GM12878 (cell line): ENCODE measurements at regions not wholly inside any gene's neighbourhood (a gene's known extent, or its start where the extent isn't known, plus 50 kb on each side); places are given as distances from the start of the nearest gene placed in this dataset.

Source experiments
- ATAC-seq: fragments of 200-7000 bp; cut with Tn5 transposase; 3 replicates; pipeline ENCODE4 v1.9.1; 2020; ENCODE audit warnings: mild to moderate bottlenecking, moderate library complexity
- BruUV-seq: library from RNA; stranded (reverse); fragments of 400-500 nt; replicated peaks from 2 replicates; lab custom pipeline; 2021; lab: Mats Ljungman, UMichigan
- CTCF ChIA-PET: fragments of 300-600 bp; sonication (Branson Sonifier 250); formaldehyde crosslinking; extraction: SDS; loops from one replicate; lab custom pipeline; 2021; ENCODE audit warnings: inconsistent platforms; lab: Yijun Ruan, JAX
- POLR2A ChIA-PET: fragments of 350-600 bp; formaldehyde crosslinking; extraction: SDS; loops from one replicate; lab custom pipeline; 2021; ENCODE audit warnings: inconsistent platforms; lab: Charles Lee
- RAD21 ChIA-PET: fragments of 300-600 bp; sonication (Branson Sonifier 250); formaldehyde crosslinking; loops from one replicate; lab custom pipeline; 2023; ENCODE audit warnings: antibody characterized with exemption; ENCODE audit not compliant: unreplicated experiment; lab: Charles Lee
- SMC1A ChIA-PET: fragments of 300-600 bp; sonication (Branson Sonifier 250); formaldehyde crosslinking; loops from one replicate; lab custom pipeline; 2023; ENCODE audit not compliant: unreplicated experiment, uncharacterized antibody; lab: Charles Lee
- DNase-seq: peaks from one replicate; pipeline ENCODE4 v3.0.0-alpha.2; 2011; ENCODE audit warnings: low read depth, low spot score
- FAIRE-seq: peaks from 3 replicates; lab custom pipeline; 2011; peaks lifted over from hg19 to GRCh38; lab: Jason Lieb, UNC
- H2AFZ ChIP-seq: 2 replicates; pipeline ENCODE4 v1.6.0; 2011; ENCODE audit warnings: low read depth, low read length, control low read depth; ENCODE audit not compliant: control insufficient read depth
- H3K27ac ChIP-seq: 2 replicates; pipeline ENCODE4 v1.5.1; 2011; ENCODE audit warnings: control low read depth; ENCODE audit not compliant: control insufficient read depth, insufficient read depth
- H3K27me3 ChIP-seq, 2 experiments: replicated peaks in 1 of 2; 2 replicates each; pipeline versions ENCODE4 v1.6.0 to v1.6.1; 2011; ENCODE audit warnings: low read length in 1 of 2; ENCODE audit not compliant: control insufficient read depth in 2 of 2, insufficient read depth in 2 of 2
- H3K36me3 ChIP-seq, 2 experiments: 2 replicates each; pipeline ENCODE4 v1.5.1; 2011; ENCODE audit warnings: low read length in 1 of 2; ENCODE audit not compliant: control insufficient read depth in 2 of 2, insufficient read depth in 2 of 2
- H3K4me1 ChIP-seq: 2 replicates; pipeline ENCODE4 v1.6.1; 2011; ENCODE audit warnings: mild to moderate bottlenecking, low read length, moderate library complexity, mixed read lengths; ENCODE audit not compliant: control insufficient read depth, insufficient read depth
- H3K4me2 ChIP-seq: 2 replicates; pipeline ENCODE4 v1.6.0; 2011; ENCODE audit warnings: control low read depth; ENCODE audit not compliant: control insufficient read depth, insufficient read depth
- H3K4me3 ChIP-seq: fragments of 200-600 bp; sonication (generic); 2 replicates; pipeline ENCODE4 v1.5.1; 2016
- H3K79me2 ChIP-seq: 2 replicates; pipeline ENCODE4 v1.6.0; 2011; ENCODE audit warnings: low read length; ENCODE audit not compliant: control insufficient read depth, insufficient read depth
- H3K9ac ChIP-seq: 2 replicates; pipeline ENCODE4 v1.8.0; 2011; ENCODE audit warnings: low read length, control low read depth, mixed read lengths; ENCODE audit not compliant: control insufficient read depth, insufficient read depth
- H3K9me3 ChIP-seq: replicated peaks from 3 replicates; pipeline ENCODE4 v1.5.1; 2011; ENCODE audit warnings: mild to moderate bottlenecking, low read length; ENCODE audit not compliant: control insufficient read depth, insufficient read depth
- H4K20me1 ChIP-seq: 2 replicates; pipeline ENCODE4 v1.6.0; 2011; ENCODE audit not compliant: control insufficient read depth, insufficient read depth
- CBX3 ChIP-seq: fragments of 200-600 bp; sonication (generic); IDR thresholded peaks from 2 replicates; pipeline ENCODE4 v1.6.1; 2016; ENCODE audit warnings: low read depth, borderline replicate concordance
- CUX1 ChIP-seq: IDR thresholded peaks from 2 replicates; pipeline ENCODE4 v1.6.1; 2012; ENCODE audit warnings: improper control_type of control experiment, low read depth, low read length; ENCODE audit not compliant: insufficient replicate concordance
- DPF2 ChIP-seq: fragments of 450-650 bp; IDR thresholded peaks from 2 replicates; pipeline ENCODE4 v1.6.1; 2017; ENCODE audit warnings: mild to moderate bottlenecking
- FOS ChIP-seq: IDR thresholded peaks from 3 replicates; pipeline ENCODE4 v1.6.1; 2011; ENCODE audit warnings: borderline replicate concordance; ENCODE audit not compliant: insufficient read length; ENCODE audit errors: extremely low read depth
- HCFC1 ChIP-seq: fragments of 150-350 bp; IDR thresholded peaks from 2 replicates; pipeline ENCODE4 v1.6.1; 2014; ENCODE audit warnings: low read length
- IKZF1 ChIP-seq: fragments of 450-650 bp; conservative IDR thresholded peaks from 2 replicates; pipeline ENCODE4 v1.6.1; 2017; ENCODE audit warnings: antibody characterized with exemption, mild to moderate bottlenecking
- JUNB ChIP-seq: IDR thresholded peaks from 2 replicates; pipeline ENCODE4 v1.6.1; 2016; ENCODE audit warnings: antibody characterized with exemption, mild to moderate bottlenecking
- KAT2A ChIP-seq: conservative IDR thresholded peaks from 2 replicates; pipeline ENCODE4 v1.6.1; 2011; ENCODE audit warnings: low read depth, low read length; ENCODE audit not compliant: control insufficient read depth
- NR2F1 ChIP-seq: fragments of 450-650 bp; conservative IDR thresholded peaks from 2 replicates; pipeline ENCODE4 v1.6.1; 2017; ENCODE audit warnings: mild to moderate bottlenecking
- POLR2AphosphoS5 ChIP-seq: IDR thresholded peaks from 2 replicates; pipeline ENCODE4 v1.6.1; 2011; ENCODE audit warnings: mild to moderate bottlenecking, low read length, inconsistent platforms
- RBBP5 ChIP-seq: fragments of 200-600 bp; sonication (generic); conservative IDR thresholded peaks from 2 replicates; pipeline ENCODE4 v1.6.1; 2016
- RCOR1 ChIP-seq: conservative IDR thresholded peaks from 2 replicates; pipeline ENCODE4 v1.6.1; 2012; ENCODE audit warnings: low read depth, low read length, improper control_type of control experiment
- SIX5 ChIP-seq: IDR thresholded peaks from 2 replicates; pipeline ENCODE4 v1.6.1; 2011; ENCODE audit warnings: mild to moderate bottlenecking, low read depth, low read length, moderate library complexity; ENCODE audit not compliant: severe bottlenecking
- SMARCA5 ChIP-seq: fragments of 450-650 bp; IDR thresholded peaks from 2 replicates; pipeline ENCODE4 v1.6.1; 2017; ENCODE audit warnings: mild to moderate bottlenecking
- STAT1 ChIP-seq: fragments of 450-650 bp; conservative IDR thresholded peaks from 2 replicates; pipeline ENCODE4 v1.6.1; 2014; ENCODE audit warnings: antibody characterized with exemption, mild to moderate bottlenecking
- TBL1XR1 ChIP-seq: IDR thresholded peaks from 2 replicates; pipeline ENCODE4 v1.6.1; 2012; ENCODE audit warnings: low read depth, low read length, improper control_type of control experiment
- TCF7 ChIP-seq: IDR thresholded peaks from 2 replicates; pipeline ENCODE4 v1.6.1; 2014; ENCODE audit warnings: antibody characterized with exemption, borderline replicate concordance
- YY1 ChIP-seq: IDR thresholded peaks from 2 replicates; pipeline ENCODE4 v1.6.1; 2011; ENCODE audit warnings: low read depth, mild to moderate bottlenecking, low read length
- ZBED1 ChIP-seq: IDR thresholded peaks from 2 replicates; pipeline ENCODE4 v1.6.1; 2016; ENCODE audit warnings: borderline replicate concordance
- ZNF217 ChIP-seq: fragments of 450-650 bp; IDR thresholded peaks from 2 replicates; pipeline ENCODE4 v1.6.1; 2017; ENCODE audit warnings: antibody characterized with exemption, mild to moderate bottlenecking
- WGBS: methylation state at CpG from one replicate; pipeline ENCODE4 v1.1.6; 2016; ENCODE audit warnings: low lambda C conversion rate; ENCODE audit not compliant: insufficient replicate concordance, insufficient coverage; ENCODE audit errors: missing lambda C conversion rate; 5-methylcytosine and 5-hydroxymethylcytosine counted together
- in situ Hi-C: fragments of 300-500 bp; cut with MboI; formaldehyde crosslinking; loops from 9 replicates; pipeline ENCODE4 v1.14.3; 2018; ENCODE audit warnings: mixed read lengths
- intact Hi-C: fragments of 100-400 bp; cut with micrococcal nuclease; formaldehyde crosslinking; loops from one replicate; pipeline ENCODE4 v1.14.2; 2022; ENCODE audit not compliant: unreplicated experiment

DNA sequence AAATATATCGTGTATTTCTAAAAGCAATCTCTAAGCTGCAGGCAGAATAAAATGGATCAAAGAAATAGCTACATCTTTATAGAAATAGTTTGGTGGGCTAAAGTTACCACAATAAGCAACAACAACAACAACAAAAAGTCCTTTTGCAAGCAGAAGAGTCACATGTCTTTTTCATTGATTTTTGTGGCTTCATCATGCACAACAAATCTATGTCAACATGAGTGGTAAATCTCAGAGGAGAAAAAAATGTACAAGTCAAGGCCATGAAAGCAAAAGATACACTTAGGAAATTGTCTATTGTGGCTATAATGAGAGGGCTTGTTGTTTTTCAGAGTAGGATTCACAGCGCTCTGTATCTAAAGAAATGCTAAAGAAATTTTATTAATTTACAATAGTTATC, 269.7 kb downstream of the GRB14 start:
- CTCF ChIA-PET: no interaction called here

GRCh38 chr2:164335947-164336346, 285.3 kb downstream of the GRB14 start:
- Histone ChIP-seq H3K79me2 (no peaks in the 10 kb centered on the region), H3K36me3 (no peaks in the 10 kb centered on the region), H3K9me3 (no peaks in the 10 kb centered on the region), H4K20me1 (no peaks in the 10 kb centered on the region), H3K27ac (no peak overlapping the region), H3K27me3 (no peaks in the 10 kb centered on the region), H3K4me1 (no peaks in the 10 kb centered on the region), H3K4me2 (no peak overlapping the region), H2AFZ (no peak overlapping the region), H3K9ac (no peak overlapping the region), H3K4me3 (no peak overlapping the region)
- in situ Hi-C loops: no loop called here
- SMC1A ChIA-PET: no interaction called here
- intact Hi-C loops: no loop called here
- CTCF ChIA-PET: no interaction called here
- 39% methylated on average over 2 of the region's 2 CpGs for WGBS
- no TSS peak for BruUV-seq
- RAD21 ChIA-PET: no interaction called here
- POLR2A ChIA-PET: no interaction called here
- FAIRE-seq (no peak), ATAC-seq (no peak), DNase-seq (no peak)
- no peak for TF ChIP-seq CBX3
- no peak for TF ChIP-seq TBL1XR1
- no peak for TF ChIP-seq STAT1
- TF ChIP-seq YY1: no peak
- no peak for TF ChIP-seq IKZF1
- TF ChIP-seq JUNB: no peak
- no peak for TF ChIP-seq TCF7
- no peak for TF ChIP-seq DPF2
- TF ChIP-seq SIX5: no peak
- no peak for TF ChIP-seq RBBP5
- no peak for TF ChIP-seq RCOR1
- TF ChIP-seq NR2F1: no peak
- no peak for TF ChIP-seq HCFC1
- no peak for TF ChIP-seq KAT2A
- no peak for TF ChIP-seq CUX1
- no peak for TF ChIP-seq ZBED1

More for the DNA sequence above, 269.7 kb downstream of the GRB14 start:
- Histone ChIP-seq H2AFZ (no peak overlapping the region), H3K27ac (no peak overlapping the region), H3K4me3 (no peak overlapping the region), H3K4me2 (no peak overlapping the region), H3K79me2 (no peaks in the 10 kb centered on the region), H3K27me3 (no peaks in the 10 kb centered on the region), H3K9ac (no peak overlapping the region), H3K36me3 (no peaks in the 10 kb centered on the region), H3K4me1 (no peaks in the 10 kb centered on the region), H4K20me1 (no peaks in the 10 kb centered on the region), H3K9me3 (no peaks in the 10 kb centered on the region)
- no TSS peak for BruUV-seq
- TF ChIP-seq ZNF217 (no peak), FOS (no peak), POLR2AphosphoS5 (no peak), SMARCA5 (no peak)
- FAIRE-seq (no peak), ATAC-seq (no peak), DNase-seq (no peak)
- ChIA-PET RAD21 (no interaction called here), SMC1A (no interaction called here), POLR2A (no interaction called here)
- intact Hi-C loops: no loop called here
- WGBS: 4% methylated on average over 2 of the region's 2 CpGs
- in situ Hi-C loops: no loop called here
